ENCODE measurements at regions not wholly inside any gene's neighbourhood (a gene's known extent, or its start where the extent isn't known, plus 50 kb on each side); places are given as distances from the start of the nearest gene placed in this dataset.

DNA sequence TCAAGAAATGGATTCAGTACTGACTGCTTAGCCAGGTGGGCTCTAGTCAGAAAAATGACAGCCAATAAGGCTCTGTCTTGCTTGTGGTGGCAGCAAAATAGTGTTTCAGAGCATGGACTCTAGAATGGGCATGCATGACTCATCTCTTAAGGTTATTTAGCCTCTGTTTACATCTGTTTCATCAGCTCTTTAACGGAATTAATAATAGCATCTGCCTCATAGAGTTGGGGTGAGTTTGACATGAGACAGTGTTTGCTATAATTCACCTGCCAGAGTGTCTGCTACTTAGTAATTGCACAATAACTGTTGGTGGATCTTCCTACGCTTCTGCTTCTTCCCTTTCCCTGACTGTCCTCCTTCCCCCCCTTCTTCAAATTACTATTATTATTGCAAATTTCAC lies 350.4 kb upstream of the SEMA6D start:
- WGBS, 4 donors = 64 to 78% (median 66%) methylated on average over 2 of the region's 2 CpGs
- Histone ChIP-seq H3K27me3 (no peaks in the 10 kb centered on the region), H3K27ac (no peak overlapping the region), H3K4me1 (replicated peaks in 1 of 2) (no peaks in the 10 kb centered on the region), H3K4me3 (no peak overlapping the region), H3K36me3 (replicated peaks in 1 of 2) (no peaks in the 10 kb centered on the region), H3K9me3 (replicated peaks in 1 of 3) (no peaks in the 10 kb centered on the region)
- TF ChIP-seq POLR2A (IDR thresholded peaks at IDR 0.05) (no peak), CTCF (IDR thresholded peaks at IDR 0.05) (no peak)
- intact Hi-C loops (cut with DNase I) = no loop called here
- DNase-seq = no peak

DNA sequence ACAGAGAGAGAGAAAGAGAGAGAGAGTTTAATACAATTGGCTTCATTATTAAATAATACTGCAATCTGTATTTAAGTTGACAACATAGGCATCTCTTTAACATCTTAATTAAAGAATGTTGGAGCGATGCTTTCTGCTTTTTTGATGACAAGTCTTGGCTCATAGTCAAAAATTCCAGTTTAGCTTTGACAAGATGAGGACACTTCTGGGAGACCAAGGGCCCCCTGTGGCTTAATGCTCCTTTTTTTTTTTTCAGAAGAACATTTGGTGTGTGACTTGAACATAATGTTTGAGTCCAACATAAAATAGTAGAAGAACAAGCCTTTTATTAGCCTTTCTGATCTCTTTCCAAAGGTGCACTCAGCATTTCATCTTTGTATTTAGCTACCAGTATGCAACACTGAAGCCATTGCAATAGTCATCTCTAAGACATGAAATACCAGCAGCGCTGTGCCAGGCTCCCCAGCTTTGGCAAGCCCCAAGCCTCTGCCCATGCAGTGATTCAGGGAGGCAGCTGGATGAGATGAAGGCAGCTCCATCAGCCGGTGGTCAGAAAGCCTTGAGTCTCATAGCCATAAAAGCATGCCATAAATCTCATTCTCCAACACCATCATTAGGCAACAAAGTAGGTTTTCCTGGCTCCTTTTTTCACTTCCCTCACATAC lies 349.4 kb upstream of the SEMA6D start:
- TF ChIP-seq POLR2A (IDR thresholded peaks at IDR 0.05) (no peak), CTCF (IDR thresholded peaks at IDR 0.05) (no peak)
- no peaks in the 10 kb centered on the region for H3K36me3 ChIP-seq (replicated peaks in 1 of 2)
- no peaks in the 10 kb centered on the region for H3K9me3 ChIP-seq (replicated peaks in 1 of 3)
- H3K27ac ChIP-seq = no peak overlapping the region
- intact Hi-C loops (cut with DNase I) = no loop called here
- H3K27me3 ChIP-seq = no peaks in the 10 kb centered on the region
- 74 to 84% (median 79%) methylated on average over 3 of the region's 3 CpGs for WGBS, 4 donors
- no peak for DNase-seq
- no peak overlapping the region for H3K4me3 ChIP-seq
- H3K4me1 ChIP-seq (replicated peaks in 1 of 2) = no peaks in the 10 kb centered on the region

DNA sequence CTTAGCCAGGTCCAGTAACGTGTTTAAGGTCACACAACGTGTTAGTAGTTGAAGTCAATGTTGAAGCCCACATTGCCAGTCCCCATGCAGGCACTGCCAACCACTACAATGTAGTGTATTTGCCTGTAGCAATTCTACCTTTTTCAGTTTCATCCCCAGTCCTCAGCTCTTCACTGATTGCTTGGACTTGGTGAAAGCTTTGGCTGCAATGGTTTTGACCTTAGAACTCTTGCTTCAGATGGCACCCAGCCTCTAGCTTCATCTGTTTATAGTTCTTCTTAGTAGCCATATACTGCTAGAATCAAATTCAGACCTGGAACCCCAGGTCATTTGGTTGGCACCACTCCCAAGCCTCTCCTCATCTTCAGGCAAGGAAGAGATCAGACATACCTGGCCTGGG lies 345.4 kb upstream of the SEMA6D start:
- Histone ChIP-seq H3K4me1 (replicated peaks in 1 of 2) (no peaks in the 10 kb centered on the region), H3K27me3 (no peaks in the 10 kb centered on the region), H3K36me3 (replicated peaks in 1 of 2) (no peaks in the 10 kb centered on the region), H3K9me3 (replicated peaks in 1 of 3) (no peaks in the 10 kb centered on the region), H3K27ac (no peak overlapping the region), H3K4me3 (no peak overlapping the region)
- no peak for DNase-seq
- intact Hi-C loops (cut with DNase I) = no loop called here
- no peak for TF ChIP-seq CTCF (IDR thresholded peaks at IDR 0.05)
- WGBS, 4 donors = 87 to 92% (median 90%) methylated on average over 2 of the region's 2 CpGs

DNA sequence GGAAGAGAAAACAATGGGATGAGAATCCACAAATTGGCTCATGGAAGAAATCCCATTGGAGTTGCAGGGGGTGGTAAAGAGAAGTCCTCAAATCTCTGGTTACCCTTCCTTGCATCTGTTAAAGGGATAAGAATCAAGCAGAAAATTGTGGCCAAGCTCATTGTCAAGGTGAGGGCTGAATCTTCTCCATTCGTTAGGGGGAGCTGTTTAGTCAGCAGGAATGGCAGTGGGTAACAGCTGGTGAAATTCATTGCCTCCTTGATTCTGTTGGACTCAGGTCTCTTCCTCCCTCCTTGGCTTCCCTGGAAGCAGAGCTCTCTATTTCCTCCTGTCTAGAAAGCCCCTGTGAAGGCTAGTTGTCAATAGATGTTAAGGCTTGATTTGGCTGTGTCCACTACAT lies 343.1 kb upstream of the SEMA6D start:
- no peaks in the 10 kb centered on the region for H3K4me1 ChIP-seq (replicated peaks in 1 of 2)
- H3K27ac ChIP-seq = no peak overlapping the region
- intact Hi-C loops (cut with DNase I) = no loop called here
- H3K4me3 ChIP-seq = no peak overlapping the region
- H3K27me3 ChIP-seq = no peaks in the 10 kb centered on the region
- H3K36me3 ChIP-seq (replicated peaks in 1 of 2) = no peaks in the 10 kb centered on the region
- no peak for DNase-seq
- WGBS, 4 donors = 13 to 38% (median 34%) methylated on average over 1 of the region's 1 CpG
- TF ChIP-seq CTCF (IDR thresholded peaks at IDR 0.05) (peak in 2 of 6 experiments; percentile 6 to 17), POLR2A (IDR thresholded peaks at IDR 0.05) (no peak)
- H3K9me3 ChIP-seq (replicated peaks in 1 of 3) = no peaks in the 10 kb centered on the region

Data from adrenal gland (tissue), 9 donors.